Heart right ventricle (tissue), 16 donors: ENCODE measurements at regions not wholly inside any gene's neighbourhood (a gene's known extent, or its start where the extent isn't known, plus 50 kb on each side); places are given as distances from the start of the nearest gene placed in this dataset.

Experiments used
- ATAC-seq, 8 donors: fragments of 200-7000 bp; cut with Tn5 transposase; one replicate each; pipeline ENCODE4 v1.9.1; 2020; ENCODE audit warnings: mild to moderate bottlenecking in 8 of 8, moderate library complexity in 8 of 8, moderate number of reproducible peaks in 1 of 8
- DNase-seq, 2 donors: peaks; one replicate each; pipeline ENCODE4 v3.0.0-alpha.2; 2020
- H3K27ac ChIP-seq, 10 donors: fragments of 200-600 bp; sonication (generic) in 2 of 10; one replicate each; pipeline versions ENCODE4 v1.5.0 to v1.8.0; 2020 to 2022; ENCODE audit warnings: mild to moderate bottlenecking in 3 of 10
- H3K27me3 ChIP-seq, 7 donors: fragments of 200-600 bp; one replicate each; pipeline ENCODE4 v1.8.0; 2021 to 2022; ENCODE audit warnings: mild to moderate bottlenecking in 2 of 7
- H3K36me3 ChIP-seq, 9 donors: fragments of 200-600 bp; sonication (generic) in 1 of 9; one replicate each; pipeline versions ENCODE4 v1.5.0 to v1.8.0; 2020 to 2022; ENCODE audit warnings: mild to moderate bottlenecking in 2 of 9
- H3K4me1 ChIP-seq, 9 donors: fragments of 200-600 bp; sonication (generic) in 1 of 9; one replicate each; pipeline versions ENCODE4 v1.5.0 to v1.8.0; 2020 to 2022; ENCODE audit warnings: mild to moderate bottlenecking in 4 of 9
- H3K4me3 ChIP-seq, 10 donors: fragments of 200-600 bp; sonication (generic) in 2 of 10; one replicate each; pipeline versions ENCODE4 v1.5.0 to v1.8.0; 2020 to 2022; ENCODE audit warnings: mild to moderate bottlenecking in 7 of 10, moderate library complexity in 2 of 10
- H3K9me3 ChIP-seq, 11 donors: fragments of 200-600 bp in 10 of 11; sonication (generic) in 2 of 11; one replicate each; pipeline versions ENCODE4 v1.5.0 to v1.8.0; 2013 to 2022; ENCODE audit warnings: mild to moderate bottlenecking in 2 of 11, control low read depth in 1 of 11, moderate library complexity in 1 of 11
- WGBS, 2 donors: extraction: QIAGEN DNeasy Blood & Tissue Kit; methylation state at CpG; one replicate each; pipeline ENCODE4 v1.1.7; 2013; ENCODE audit warnings: inconsistent platforms in 1 of 2; 5-methylcytosine and 5-hydroxymethylcytosine counted together
- intact Hi-C, 10 donors: fragments of 100-400 bp; cut with DNase I; formaldehyde crosslinking; loops; one replicate each; pipeline versions ENCODE4 v1.11.1 to v1.14.2; 2022
- TF ChIP-seq, protein P1 (sequence below), 9 donors: fragments of 200-600 bp; sonication (generic) in 2 of 9; IDR thresholded peaks; one replicate each; pipeline versions ENCODE4 v1.5.0 to v1.8.0; 2021 to 2022; ENCODE audit warnings: antibody characterized with exemption in 9 of 9, mild to moderate bottlenecking in 5 of 9, moderate library complexity in 1 of 9
- donor health status: Arrhythmogenic right ventricular cardiomyopathy.
- donor health status: ischemic (EF 13 %, LVEDD 7.1; RV severe dilation, severe dysfunction).
- donor health status: healthy with polysubstance abuse.
- donor health status: DM: no; HTN: yes; CAD: no.
- donor health status: DM: no; HTN: no; CAD: no.
- donor health status: ischemic (EF 25% LVEDD 6.9; RV normal size, moderate dysfunction).
- donor health status: ischemic (EF 25% LVEDD 5.7; RV mildly dilated, moderate dysfunction).
- donor health status: healthy.
- donor health status: DM: yes; HTN: yes; CAD: no.
- donor health status: Ischemic cardiomyopathy.
- donor health status: ischemic (EF 35%, LVEDD 5.7; RV mildly dilated, moderate dysfunction).
- donor health status: nonischemic (EF 11% LVEDD 7.7; RV severe dilation, severe dysfunction).
- donor health status: DM: yes; HTN: yes; CAD: no.
- donor health status: PGD.
- donor health status: ischemic (EF 29% LVEDD 5.4; RV normal size, mild dysfunction).
- donor health status: nonischemic (EF 23%, LVEDD 6.1; RV moderate dilation, normal function).

DNA sequence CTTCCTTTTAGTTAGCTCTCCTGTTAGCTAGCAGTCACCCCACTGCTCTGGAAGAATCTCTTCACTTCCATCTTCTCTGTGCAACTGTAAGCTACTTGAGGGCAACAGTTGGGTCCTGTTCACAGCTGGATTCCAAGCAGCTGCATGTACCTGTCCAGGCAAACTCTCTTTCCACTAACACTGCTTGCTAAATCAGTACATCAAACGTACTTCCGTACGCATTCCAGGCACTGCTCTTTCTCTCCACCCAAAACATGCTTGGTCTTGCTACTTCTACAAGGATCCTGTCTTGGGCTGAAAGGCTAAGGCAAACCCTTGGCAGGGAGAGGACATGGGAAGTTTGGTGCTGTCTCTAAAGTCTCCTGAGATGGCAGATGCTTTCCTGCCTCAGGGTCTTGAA lies 139.2 kb upstream of the CACNA1E start:
- WGBS, 2 donors, result 92 to 94% methylated on average over 3 of the region's 3 CpGs
- H3K36me3 ChIP-seq, result no peaks in the 10 kb centered on the region
- ATAC-seq (no peak), DNase-seq (no peak)
- H3K27me3 ChIP-seq, result peaks cover 0 to 29% (median 0%) of the 10 kb centered on the region in 7 donors
- H3K9me3 ChIP-seq, result peaks cover 0 to 6% (median 0%) of the 10 kb centered on the region in 11 donors
- TF ChIP-seq, protein P1, sequence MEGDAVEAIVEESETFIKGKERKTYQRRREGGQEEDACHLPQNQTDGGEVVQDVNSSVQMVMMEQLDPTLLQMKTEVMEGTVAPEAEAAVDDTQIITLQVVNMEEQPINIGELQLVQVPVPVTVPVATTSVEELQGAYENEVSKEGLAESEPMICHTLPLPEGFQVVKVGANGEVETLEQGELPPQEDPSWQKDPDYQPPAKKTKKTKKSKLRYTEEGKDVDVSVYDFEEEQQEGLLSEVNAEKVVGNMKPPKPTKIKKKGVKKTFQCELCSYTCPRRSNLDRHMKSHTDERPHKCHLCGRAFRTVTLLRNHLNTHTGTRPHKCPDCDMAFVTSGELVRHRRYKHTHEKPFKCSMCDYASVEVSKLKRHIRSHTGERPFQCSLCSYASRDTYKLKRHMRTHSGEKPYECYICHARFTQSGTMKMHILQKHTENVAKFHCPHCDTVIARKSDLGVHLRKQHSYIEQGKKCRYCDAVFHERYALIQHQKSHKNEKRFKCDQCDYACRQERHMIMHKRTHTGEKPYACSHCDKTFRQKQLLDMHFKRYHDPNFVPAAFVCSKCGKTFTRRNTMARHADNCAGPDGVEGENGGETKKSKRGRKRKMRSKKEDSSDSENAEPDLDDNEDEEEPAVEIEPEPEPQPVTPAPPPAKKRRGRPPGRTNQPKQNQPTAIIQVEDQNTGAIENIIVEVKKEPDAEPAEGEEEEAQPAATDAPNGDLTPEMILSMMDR (IDR thresholded peaks at IDR 0.05), result no peak
- intact Hi-C loops, result no loop called here
- no peak overlapping the region for H3K27ac ChIP-seq
- H3K4me3 ChIP-seq, result no peak overlapping the region
- H3K4me1 ChIP-seq, result no peaks in the 10 kb centered on the region

DNA sequence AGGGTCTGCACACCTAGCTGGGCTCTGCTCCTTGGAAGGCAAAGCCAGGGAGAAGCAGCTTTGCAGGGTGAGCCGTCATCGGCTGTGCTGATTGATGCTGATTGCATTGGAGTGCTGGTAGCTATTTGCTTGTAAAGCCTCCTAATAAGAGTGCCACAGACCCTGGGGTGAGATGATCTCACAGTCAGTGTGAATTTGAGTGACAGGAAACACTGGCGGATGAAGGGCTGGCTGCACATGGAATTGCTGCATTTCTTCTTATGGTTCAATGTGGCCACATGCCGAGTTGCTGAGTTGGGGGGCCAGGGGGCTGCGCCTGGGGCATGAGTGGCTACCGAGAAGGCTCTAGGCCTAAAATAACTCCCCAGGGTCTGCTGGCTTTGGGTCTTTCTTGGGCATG lies 138.2 kb upstream of the CACNA1E start:
- Histone ChIP-seq H3K27me3 (peaks cover 0 to 29% (median 0%) of the 10 kb centered on the region in 7 donors), H3K4me1 (no peaks in the 10 kb centered on the region), H3K4me3 (no peak overlapping the region), H3K9me3 (no peaks in the 10 kb centered on the region), H3K27ac (no peak overlapping the region), H3K36me3 (no peaks in the 10 kb centered on the region)
- no peak for DNase-seq
- intact Hi-C loops, result no loop called here
- 63% methylated on average over 6 of the region's 6 CpGs for WGBS, 2 donors
- ATAC-seq, result no peak
- TF ChIP-seq, protein P1 (IDR thresholded peaks at IDR 0.05), result no peak

DNA sequence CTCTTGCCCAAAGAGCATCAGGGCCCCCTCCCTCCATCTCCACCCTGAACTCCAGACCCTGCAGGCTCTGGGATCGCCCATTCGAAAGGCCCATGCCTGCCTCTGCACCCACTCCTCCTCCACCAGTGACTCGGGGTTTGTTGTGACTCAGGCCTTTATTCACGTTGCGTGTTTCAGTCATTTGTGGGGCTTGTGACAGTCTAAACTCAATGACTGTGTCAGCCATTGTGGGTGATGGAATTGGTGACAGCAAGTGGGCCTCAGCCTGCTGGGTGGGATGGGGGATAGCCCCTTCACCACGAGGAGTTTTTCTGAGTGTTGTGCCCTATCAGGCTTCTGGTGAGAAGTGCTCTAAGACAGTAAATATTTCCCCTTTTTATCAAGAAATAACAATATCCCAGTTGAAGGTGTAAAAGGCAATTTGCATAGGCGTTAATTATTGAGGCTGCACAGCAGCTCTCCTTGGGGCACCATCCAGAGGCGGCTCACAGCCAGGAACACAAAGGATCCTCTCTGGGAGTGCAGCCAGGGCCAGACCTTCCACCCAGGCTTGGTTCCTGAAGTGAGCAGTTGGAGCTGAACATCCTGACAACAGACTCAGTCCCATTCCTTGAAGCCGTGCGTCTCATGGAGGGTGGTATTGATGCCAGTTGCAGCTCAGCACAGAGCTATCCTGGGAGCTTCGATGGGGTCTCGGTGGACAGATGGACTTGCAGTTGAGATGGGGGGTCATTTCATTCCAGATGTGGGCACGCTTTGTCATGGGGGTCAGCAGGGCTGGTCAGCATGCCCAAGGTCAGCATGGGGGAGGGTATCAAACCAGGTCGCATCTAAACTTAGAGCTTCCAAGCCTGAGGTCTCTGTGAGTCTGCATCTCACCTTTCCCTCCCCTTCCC lies 135.6 kb upstream of the CACNA1E start:
- ATAC-seq, result no peak
- intact Hi-C loops, result no loop called here
- Histone ChIP-seq H3K27ac (no peak overlapping the region), H3K36me3 (no peaks in the 10 kb centered on the region), H3K27me3 (peaks cover 0 to 23% (median 0%) of the 10 kb centered on the region in 7 donors), H3K4me1 (no peaks in the 10 kb centered on the region), H3K9me3 (no peaks in the 10 kb centered on the region), H3K4me3 (no peak overlapping the region)
- no peak for DNase-seq
- TF ChIP-seq, protein P1 (IDR thresholded peaks at IDR 0.05), result no peak
- WGBS, 2 donors, result 80 to 84% methylated on average over 14 of the region's 14 CpGs

GRCh38 chr1:181349512-181349911 lies 133.8 kb upstream of the CACNA1E start:
- intact Hi-C loops, result no loop called here
- WGBS, 2 donors, result 83 to 88% methylated on average over 2 of the region's 2 CpGs
- H3K36me3 ChIP-seq, result no peaks in the 10 kb centered on the region
- no peaks in the 10 kb centered on the region for H3K4me1 ChIP-seq
- no peak overlapping the region for H3K4me3 ChIP-seq
- DNase-seq (no peak), ATAC-seq (no peak)
- TF ChIP-seq, protein P1 (IDR thresholded peaks at IDR 0.05), result no peak
- peaks cover 0 to 14% (median 0%) of the 10 kb centered on the region in 7 donors for H3K27me3 ChIP-seq
- H3K9me3 ChIP-seq, result no peaks in the 10 kb centered on the region
- no peak overlapping the region for H3K27ac ChIP-seq
